GM18507 (cell line): ENCODE measurements at regions not wholly inside any gene's neighbourhood (a gene's known extent, or its start where the extent isn't known, plus 50 kb on each side); places are given as distances from the start of the nearest gene placed in this dataset.

Experiments
- DNase-seq: peaks from one replicate; pipeline ENCODE4 v3.0.0; 2011; ENCODE audit warnings: low read depth; ENCODE audit not compliant: insufficient read length; ENCODE audit errors: extremely low spot score
- FAIRE-seq: peaks from 2 replicates; lab custom pipeline; 2011; peaks lifted over from hg19 to GRCh38; lab: Jason Lieb, UNC

GRCh38 chr5:143696921-143697320 is 115.0 kb upstream of the HMHB1 start:
- no peak for FAIRE-seq
- DNase-seq, result no peak

GRCh38 chr5:143695941-143696340 is 116.0 kb upstream of the HMHB1 start:
- no peak for DNase-seq
- no peak for FAIRE-seq

GRCh38 chr5:143695244-143695864 is 116.6 kb upstream of the HMHB1 start:
- FAIRE-seq (no peak), DNase-seq (no peak)

- FAIRE-seq, result no peak
- DNase-seq, result no peak
Measured at GRCh38 chr5:143694357-143694756, 117.6 kb upstream of the HMHB1 start.

- DNase-seq (peak; percentile 7), FAIRE-seq (peak; percentile 67)
Measured at GRCh38 chr5:143693651-143694252, 118.2 kb upstream of the HMHB1 start.

- FAIRE-seq (no peak), DNase-seq (no peak)
Measured at GRCh38 chr5:143692342-143692741, 119.6 kb upstream of the HMHB1 start.

GRCh38 chr5:143691945-143692290 is 120.0 kb upstream of the HMHB1 start:
- no peak for FAIRE-seq
- DNase-seq, result no peak

GRCh38 chr5:143691287-143691944 is 120.5 kb upstream of the HMHB1 start:
- DNase-seq (no peak), FAIRE-seq (no peak)

- DNase-seq (no peak), FAIRE-seq (no peak)
Measured at GRCh38 chr5:143687604-143688003, 124.4 kb upstream of the HMHB1 start.

GRCh38 chr5:143685246-143685815 is 126.6 kb upstream of the HMHB1 start:
- FAIRE-seq, result no peak
- no peak for DNase-seq

- DNase-seq, result no peak
- FAIRE-seq, result no peak
Measured at GRCh38 chr5:143683459-143683858, 128.5 kb upstream of the HMHB1 start.

- DNase-seq (no peak), FAIRE-seq (no peak)
Measured at GRCh38 chr5:143682929-143683386, 129.0 kb upstream of the HMHB1 start.

GRCh38 chr5:143682246-143682905 is 129.6 kb upstream of the HMHB1 start:
- no peak for DNase-seq
- FAIRE-seq, result no peak

GRCh38 chr5:143680672-143681259 is 131.2 kb upstream of the HMHB1 start:
- DNase-seq, result no peak
- FAIRE-seq, result no peak

GRCh38 chr5:143679777-143680176 is 132.2 kb upstream of the HMHB1 start:
- FAIRE-seq, result no peak
- DNase-seq, result no peak

- DNase-seq (no peak), FAIRE-seq (no peak)
Measured at GRCh38 chr5:143678148-143678905, 133.6 kb upstream of the HMHB1 start.

- DNase-seq, result no peak
Measured at GRCh38 chr5:143677403-143677802, 134.6 kb upstream of the HMHB1 start.

GRCh38 chr5:143676802-143677201 is 135.2 kb upstream of the HMHB1 start:
- FAIRE-seq (no peak), DNase-seq (no peak)

More at GRCh38 chr5:143677403-143677802, 134.6 kb upstream of the HMHB1 start:
- no peak for FAIRE-seq

GRCh38 chr5:143674469-143674786 is 137.5 kb upstream of the HMHB1 start:
- DNase-seq (no peak), FAIRE-seq (no peak)
